ENCODE measurements at regions not wholly inside any gene's neighbourhood (a gene's known extent, or its start where the extent isn't known, plus 50 kb on each side); places are given as distances from the start of the nearest gene placed in this dataset.

DNA sequence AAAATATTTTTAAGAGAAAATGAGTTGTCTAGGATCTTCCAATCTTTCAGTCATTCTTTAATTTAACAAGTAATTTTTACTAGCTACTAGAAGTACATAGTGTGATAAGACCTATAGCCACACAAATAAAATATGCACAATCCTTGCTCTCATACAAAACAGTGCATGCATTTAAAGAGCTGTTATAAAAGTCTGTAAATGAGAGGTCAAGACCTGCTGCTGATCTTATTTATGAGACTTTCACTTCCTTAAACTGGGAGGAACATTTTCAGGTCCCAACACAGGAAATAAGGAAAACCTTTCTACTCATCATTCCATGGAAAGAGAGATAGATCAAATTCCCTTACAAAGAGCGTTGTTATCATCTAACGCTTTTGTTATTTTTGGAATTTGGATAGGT is 54.2 kb upstream of the PAM start:
- no peaks in the 10 kb centered on the region for H3K79me2 ChIP-seq (replicated peaks; ENCODE audit: insufficient read depth, low read length)
- H4K20me1 ChIP-seq (ENCODE audit: insufficient read depth), result no peaks in the 10 kb centered on the region
- TF ChIP-seq POLR2AphosphoS5 (IDR thresholded peaks at IDR 0.05), result no peak
- no peak for TF ChIP-seq RAD21 (conservative IDR thresholded peaks at IDR 0.05)
- TF ChIP-seq, protein P1, sequence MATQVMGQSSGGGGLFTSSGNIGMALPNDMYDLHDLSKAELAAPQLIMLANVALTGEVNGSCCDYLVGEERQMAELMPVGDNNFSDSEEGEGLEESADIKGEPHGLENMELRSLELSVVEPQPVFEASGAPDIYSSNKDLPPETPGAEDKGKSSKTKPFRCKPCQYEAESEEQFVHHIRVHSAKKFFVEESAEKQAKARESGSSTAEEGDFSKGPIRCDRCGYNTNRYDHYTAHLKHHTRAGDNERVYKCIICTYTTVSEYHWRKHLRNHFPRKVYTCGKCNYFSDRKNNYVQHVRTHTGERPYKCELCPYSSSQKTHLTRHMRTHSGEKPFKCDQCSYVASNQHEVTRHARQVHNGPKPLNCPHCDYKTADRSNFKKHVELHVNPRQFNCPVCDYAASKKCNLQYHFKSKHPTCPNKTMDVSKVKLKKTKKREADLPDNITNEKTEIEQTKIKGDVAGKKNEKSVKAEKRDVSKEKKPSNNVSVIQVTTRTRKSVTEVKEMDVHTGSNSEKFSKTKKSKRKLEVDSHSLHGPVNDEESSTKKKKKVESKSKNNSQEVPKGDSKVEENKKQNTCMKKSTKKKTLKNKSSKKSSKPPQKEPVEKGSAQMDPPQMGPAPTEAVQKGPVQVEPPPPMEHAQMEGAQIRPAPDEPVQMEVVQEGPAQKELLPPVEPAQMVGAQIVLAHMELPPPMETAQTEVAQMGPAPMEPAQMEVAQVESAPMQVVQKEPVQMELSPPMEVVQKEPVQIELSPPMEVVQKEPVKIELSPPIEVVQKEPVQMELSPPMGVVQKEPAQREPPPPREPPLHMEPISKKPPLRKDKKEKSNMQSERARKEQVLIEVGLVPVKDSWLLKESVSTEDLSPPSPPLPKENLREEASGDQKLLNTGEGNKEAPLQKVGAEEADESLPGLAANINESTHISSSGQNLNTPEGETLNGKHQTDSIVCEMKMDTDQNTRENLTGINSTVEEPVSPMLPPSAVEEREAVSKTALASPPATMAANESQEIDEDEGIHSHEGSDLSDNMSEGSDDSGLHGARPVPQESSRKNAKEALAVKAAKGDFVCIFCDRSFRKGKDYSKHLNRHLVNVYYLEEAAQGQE (IDR thresholded peaks at IDR 0.05; ENCODE audit: borderline replicate concordance), result no peak
- TF ChIP-seq TAF1 (IDR thresholded peaks at IDR 0.05; ENCODE audit: low read depth), result no peak
- TF ChIP-seq EZH2 (IDR thresholded peaks at IDR 0.05; ENCODE audit: borderline replicate concordance, insufficient read depth, low read length, poor library complexity, severe bottlenecking), result no peak
- TF ChIP-seq, protein P2, sequence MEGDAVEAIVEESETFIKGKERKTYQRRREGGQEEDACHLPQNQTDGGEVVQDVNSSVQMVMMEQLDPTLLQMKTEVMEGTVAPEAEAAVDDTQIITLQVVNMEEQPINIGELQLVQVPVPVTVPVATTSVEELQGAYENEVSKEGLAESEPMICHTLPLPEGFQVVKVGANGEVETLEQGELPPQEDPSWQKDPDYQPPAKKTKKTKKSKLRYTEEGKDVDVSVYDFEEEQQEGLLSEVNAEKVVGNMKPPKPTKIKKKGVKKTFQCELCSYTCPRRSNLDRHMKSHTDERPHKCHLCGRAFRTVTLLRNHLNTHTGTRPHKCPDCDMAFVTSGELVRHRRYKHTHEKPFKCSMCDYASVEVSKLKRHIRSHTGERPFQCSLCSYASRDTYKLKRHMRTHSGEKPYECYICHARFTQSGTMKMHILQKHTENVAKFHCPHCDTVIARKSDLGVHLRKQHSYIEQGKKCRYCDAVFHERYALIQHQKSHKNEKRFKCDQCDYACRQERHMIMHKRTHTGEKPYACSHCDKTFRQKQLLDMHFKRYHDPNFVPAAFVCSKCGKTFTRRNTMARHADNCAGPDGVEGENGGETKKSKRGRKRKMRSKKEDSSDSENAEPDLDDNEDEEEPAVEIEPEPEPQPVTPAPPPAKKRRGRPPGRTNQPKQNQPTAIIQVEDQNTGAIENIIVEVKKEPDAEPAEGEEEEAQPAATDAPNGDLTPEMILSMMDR (IDR thresholded peaks at IDR 0.05; ENCODE audit: poor library complexity, severe bottlenecking), result no peak
- TF ChIP-seq MXI1 (conservative IDR thresholded peaks at IDR 0.05; ENCODE audit: poor library complexity, severe bottlenecking), result no peak
- no peak for TF ChIP-seq SMC3 (conservative IDR thresholded peaks at IDR 0.05; ENCODE audit: poor library complexity)
- no peak for TF ChIP-seq EP300 (conservative IDR thresholded peaks at IDR 0.05; ENCODE audit: poor library complexity, severe bottlenecking)
- no peaks in the 10 kb centered on the region for H3K27me3 ChIP-seq (ENCODE audit: insufficient read depth, low read depth, low read length)
- no peak overlapping the region for H3K4me3 ChIP-seq (ENCODE audit: low read length)
- H3F3A ChIP-seq (ENCODE audit: insufficient read depth, low read length, poor library complexity, severe bottlenecking), result no peaks in the 10 kb centered on the region
- no peak overlapping the region for H3K9ac ChIP-seq (ENCODE audit: low read length)
- no peak overlapping the region for H3K27ac ChIP-seq (ENCODE audit: low read length)
- H3K36me3 ChIP-seq (ENCODE audit: insufficient read depth, low read length), result no peaks in the 10 kb centered on the region
- H3K9me3 ChIP-seq (ENCODE audit: low read length), result no peaks in the 10 kb centered on the region
- H2AFZ ChIP-seq (ENCODE audit: low read depth, low read length), result no peak overlapping the region
- H3K9me2 ChIP-seq (ENCODE audit: insufficient read depth, low read length), result no peaks in the 10 kb centered on the region
- no peak overlapping the region for H3K4me2 ChIP-seq (ENCODE audit: low read length)

DNA sequence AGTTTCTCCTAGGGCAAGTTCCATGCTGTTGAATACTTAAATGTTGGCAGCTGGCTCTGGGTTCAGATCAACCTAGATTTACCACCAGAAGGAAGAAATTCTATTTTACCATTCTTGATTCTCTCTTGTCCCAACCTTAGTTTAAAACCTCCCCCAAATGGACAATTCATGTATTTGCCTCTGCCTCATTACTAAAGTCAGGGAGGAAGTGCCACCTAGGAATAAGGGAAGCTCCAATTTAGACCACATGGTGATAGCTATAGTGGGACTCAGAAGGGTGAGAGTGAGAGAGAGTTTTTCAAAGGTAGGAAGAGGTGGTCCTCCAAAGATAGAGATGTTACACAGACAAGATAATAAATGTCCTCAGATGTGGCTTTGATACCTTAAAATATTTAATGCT is 53.4 kb upstream of the PAM start:
- H3K9me2 ChIP-seq (ENCODE audit: insufficient read depth, low read length), result no peaks in the 10 kb centered on the region
- no peak overlapping the region for H3K4me2 ChIP-seq (ENCODE audit: low read length)
- H3K27ac ChIP-seq (ENCODE audit: low read length), result no peak overlapping the region
- no peaks in the 10 kb centered on the region for H3K9me3 ChIP-seq (ENCODE audit: low read length)
- H3K27me3 ChIP-seq (ENCODE audit: insufficient read depth, low read depth, low read length), result no peaks in the 10 kb centered on the region
- H3K4me3 ChIP-seq (ENCODE audit: low read length), result no peak overlapping the region
- no peaks in the 10 kb centered on the region for H3K79me2 ChIP-seq (replicated peaks; ENCODE audit: insufficient read depth, low read length)
- no peaks in the 10 kb centered on the region for H3F3A ChIP-seq (ENCODE audit: insufficient read depth, low read length, poor library complexity, severe bottlenecking)
- TF ChIP-seq EZH2 (IDR thresholded peaks at IDR 0.05; ENCODE audit: borderline replicate concordance, insufficient read depth, low read length, poor library complexity, severe bottlenecking) (no peak), POLR2AphosphoS5 (IDR thresholded peaks at IDR 0.05) (no peak), EP300 (conservative IDR thresholded peaks at IDR 0.05; ENCODE audit: poor library complexity, severe bottlenecking) (no peak), SMC3 (conservative IDR thresholded peaks at IDR 0.05; ENCODE audit: poor library complexity) (no peak), TAF1 (IDR thresholded peaks at IDR 0.05; ENCODE audit: low read depth) (no peak), RAD21 (conservative IDR thresholded peaks at IDR 0.05) (no peak), MXI1 (conservative IDR thresholded peaks at IDR 0.05; ENCODE audit: poor library complexity, severe bottlenecking) (no peak)
- TF ChIP-seq, protein P2 (IDR thresholded peaks at IDR 0.05; ENCODE audit: poor library complexity, severe bottlenecking), result no peak
- TF ChIP-seq, protein P1 (IDR thresholded peaks at IDR 0.05; ENCODE audit: borderline replicate concordance), result no peak
- H3K36me3 ChIP-seq (ENCODE audit: insufficient read depth, low read length), result no peaks in the 10 kb centered on the region
- H4K20me1 ChIP-seq (ENCODE audit: insufficient read depth), result no peaks in the 10 kb centered on the region
- H3K9ac ChIP-seq (ENCODE audit: low read length), result no peak overlapping the region
- H2AFZ ChIP-seq (ENCODE audit: low read depth, low read length), result no peak overlapping the region
